HTR-8/SVneo (cell line): ENCODE measurements at regions not wholly inside any gene's neighbourhood (a gene's known extent, or its start where the extent isn't known, plus 50 kb on each side); places are given as distances from the start of the nearest gene placed in this dataset.

ENCODE experiments used
- DNase-seq: peaks from one replicate; pipeline ENCODE4 v3.0.0; 2011; ENCODE audit warnings: low spot score, mixed read lengths; ENCODE audit not compliant: insufficient read length
- FAIRE-seq: peaks from 2 replicates; lab custom pipeline; 2011; peaks lifted over from hg19 to GRCh38; lab: Jason Lieb, UNC

- FAIRE-seq (no peak), DNase-seq (no peak)
Measured at GRCh38 chr7:26510231-26510957, 218.7 kb downstream of the SNX10 start.

GRCh38 chr7:26511866-26512265 is 220.2 kb downstream of the SNX10 start:
- DNase-seq (no peak), FAIRE-seq (no peak)

- DNase-seq = no peak
- no peak for FAIRE-seq
Measured at GRCh38 chr7:26512737-26513136, 221.1 kb downstream of the SNX10 start.

GRCh38 chr7:26513948-26514347 is 222.3 kb downstream of the SNX10 start:
- FAIRE-seq (no peak), DNase-seq (no peak)

GRCh38 chr7:26514633-26515032 is 223.0 kb downstream of the SNX10 start:
- no peak for DNase-seq
- no peak for FAIRE-seq

GRCh38 chr7:26515314-26515842 is 223.7 kb downstream of the SNX10 start:
- no peak for FAIRE-seq

GRCh38 chr7:26520483-26520882 is 228.8 kb downstream of the SNX10 start:
- FAIRE-seq (no peak), DNase-seq (no peak)

More at GRCh38 chr7:26515314-26515842, 223.7 kb downstream of the SNX10 start:
- DNase-seq = no peak

GRCh38 chr7:26522633-26523032 is 231.0 kb downstream of the SNX10 start:
- no peak for FAIRE-seq
- DNase-seq = no peak

- no peak for DNase-seq
Measured at GRCh38 chr7:26525398-26526264, 234.0 kb downstream of the SNX10 start.

GRCh38 chr7:26526265-26526587 is 234.6 kb downstream of the SNX10 start:
- no peak for FAIRE-seq
- DNase-seq = no peak

More at GRCh38 chr7:26525398-26526264, 234.0 kb downstream of the SNX10 start:
- no peak for FAIRE-seq

GRCh38 chr7:26531926-26532325 is 240.3 kb downstream of the SNX10 start:
- FAIRE-seq = no peak

GRCh38 chr7:26532471-26532870 is 240.8 kb downstream of the SNX10 start:
- FAIRE-seq (no peak), DNase-seq (no peak)

More at GRCh38 chr7:26531926-26532325, 240.3 kb downstream of the SNX10 start:
- DNase-seq = no peak

- FAIRE-seq (no peak), DNase-seq (no peak)
Measured at GRCh38 chr7:26533217-26533616, 241.6 kb downstream of the SNX10 start.

GRCh38 chr7:26534649-26535482 is 243.2 kb downstream of the SNX10 start:
- DNase-seq (no peak), FAIRE-seq (no peak)

GRCh38 chr7:26535483-26536007 is 243.9 kb downstream of the SNX10 start:
- DNase-seq (no peak), FAIRE-seq (no peak)

GRCh38 chr7:26538216-26538615 is 246.6 kb downstream of the SNX10 start:
- DNase-seq = no peak
- FAIRE-seq = no peak

- DNase-seq (no peak), FAIRE-seq (no peak)
Measured at GRCh38 chr7:26538689-26539088, 247.0 kb downstream of the SNX10 start.

GRCh38 chr7:26543340-26543739 is 251.7 kb downstream of the SNX10 start:
- no peak for DNase-seq
- FAIRE-seq = no peak

- DNase-seq (no peak), FAIRE-seq (no peak)
Measured at GRCh38 chr7:26543951-26544350, 252.3 kb downstream of the SNX10 start.

- no peak for FAIRE-seq
- DNase-seq = no peak
Measured at GRCh38 chr7:26546508-26547053, 254.9 kb downstream of the SNX10 start.
